PC-9 (cell line): ENCODE measurements at regions not wholly inside any gene's neighbourhood (a gene's known extent, or its start where the extent isn't known, plus 50 kb on each side); places are given as distances from the start of the nearest gene placed in this dataset.

Experiments
- BruUV-seq: library from RNA; stranded (reverse); fragments of 400-500 nt; replicated peaks from 2 replicates; lab custom pipeline; 2021; lab: Mats Ljungman, UMichigan
- CTCF ChIA-PET: fragments of 300-600 bp; sonication (Branson Sonifier 250); formaldehyde crosslinking; loops from one replicate; lab custom pipeline; 2022; ENCODE audit warnings: antibody characterized with exemption; lab: Charles Lee
- POLR2A ChIA-PET: fragments of 300-600 bp; sonication (Branson Sonifier 250); formaldehyde crosslinking; loops from one replicate; lab custom pipeline; 2022; ENCODE audit warnings: antibody characterized with exemption; ENCODE audit not compliant: unreplicated experiment; lab: Charles Lee
- DNase-seq, 2 experiments: peaks; one replicate each; pipeline versions ENCODE4 v3.0.0 to v3.0.0-alpha.2; 2015 to 2022; ENCODE audit warnings: mixed read lengths in 1 of 2
- H2AFZ ChIP-seq: fragments of 200-600 bp; sonication (generic); 2 replicates; pipeline ENCODE4 v1.8.1; 2017; ENCODE audit warnings: antibody characterized with exemption
- H3F3A ChIP-seq: fragments of 200-600 bp; sonication (generic); 2 replicates; pipeline ENCODE4 v1.8.1; 2017; ENCODE audit warnings: antibody characterized with exemption, mild to moderate bottlenecking, low read depth; ENCODE audit not compliant: insufficient read depth
- H3K27ac ChIP-seq: fragments of 200-600 bp; sonication (generic); 2 replicates; pipeline ENCODE4 v1.6.1; 2016; ENCODE audit warnings: mixed run types
- H3K27me3 ChIP-seq: fragments of 200-600 bp; sonication (generic); 2 replicates; pipeline ENCODE4 v1.6.1; 2016; ENCODE audit warnings: low read depth, mixed run types; ENCODE audit not compliant: insufficient read depth
- H3K36me3 ChIP-seq: fragments of 200-600 bp; sonication (generic); 2 replicates; pipeline ENCODE4 v1.6.1; 2016; ENCODE audit warnings: low read depth, mixed run types
- H3K4me1 ChIP-seq: fragments of 200-600 bp; sonication (generic); replicated peaks from 2 replicates; pipeline ENCODE4 v1.6.1; 2016; ENCODE audit warnings: mixed run types; ENCODE audit not compliant: insufficient read depth
- H3K4me2 ChIP-seq: fragments of 200-600 bp; sonication (generic); 2 replicates; pipeline ENCODE4 v1.6.1; 2017; ENCODE audit warnings: mixed run types
- H3K4me3 ChIP-seq: fragments of 200-600 bp; sonication (generic); 2 replicates; pipeline ENCODE4 v1.6.1; 2016; ENCODE audit warnings: mixed run types
- H3K79me2 ChIP-seq: fragments of 200-600 bp; sonication (generic); 2 replicates; pipeline ENCODE4 v1.6.1; 2017; ENCODE audit warnings: low read depth, mixed run types
- H3K9me2 ChIP-seq: fragments of 200-600 bp; sonication (generic); 2 replicates; pipeline ENCODE4 v1.8.1; 2017; ENCODE audit warnings: mild to moderate bottlenecking; ENCODE audit not compliant: insufficient read depth
- H3K9me3 ChIP-seq: fragments of 200-600 bp; sonication (generic); 2 replicates; pipeline ENCODE4 v1.8.1; 2016; ENCODE audit warnings: low read depth; ENCODE audit not compliant: insufficient read depth
- H4K20me1 ChIP-seq: fragments of 200-600 bp; sonication (generic); 2 replicates; pipeline ENCODE4 v1.8.1; 2017; ENCODE audit not compliant: insufficient read depth
- EZH2 ChIP-seq: fragments of 200-600 bp; sonication (generic); IDR thresholded peaks from 2 replicates; pipeline ENCODE4 v1.8.0; 2017; ENCODE audit warnings: antibody characterized with exemption, low read depth
- intact Hi-C: fragments of 100-400 bp; cut with micrococcal nuclease; formaldehyde crosslinking; loops from one replicate; pipeline ENCODE4 v1.10.0; 2022; ENCODE audit not compliant: unreplicated experiment
- TF ChIP-seq, protein P1 (sequence below): fragments of 200-600 bp; sonication (generic); conservative IDR thresholded peaks from 2 replicates; pipeline ENCODE4 v1.6.1; 2017; ENCODE audit warnings: mixed run types, antibody characterized with exemption, mild to moderate bottlenecking, moderate library complexity

DNA sequence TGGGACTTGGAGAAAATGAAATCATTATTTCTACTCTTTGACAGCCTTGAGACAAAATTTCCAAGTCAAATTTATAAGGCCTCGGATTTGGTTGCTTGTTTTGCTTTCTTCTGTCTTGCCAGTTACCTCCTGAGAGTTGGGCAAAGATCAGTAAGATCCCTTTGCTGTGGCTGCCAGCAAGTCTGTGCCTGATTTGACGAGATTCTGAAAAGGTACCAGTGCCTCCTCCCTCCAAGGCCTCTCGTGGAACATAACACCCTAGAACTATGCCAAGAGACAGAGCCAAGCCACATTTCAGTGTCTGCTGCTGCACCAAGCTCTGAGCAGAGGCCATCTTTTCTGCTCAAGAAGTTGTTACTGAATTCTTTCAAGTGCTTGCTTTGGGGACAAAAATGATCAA is 61.0 kb downstream of the GTPBP8 start:
- no peak overlapping the region for H2AFZ ChIP-seq
- no peak for DNase-seq
- H4K20me1 ChIP-seq: no peaks in the 10 kb centered on the region
- H3K4me2 ChIP-seq: no peak overlapping the region
- no peaks in the 10 kb centered on the region for H3F3A ChIP-seq
- no TSS peak for BruUV-seq
- ChIA-PET CTCF (interaction anchor here (1.5 kb wide), 1 partner anchor 237 kb away, joined by 5 read pairs; no protein-coding TSS in a partner anchor), POLR2A (no interaction called here)
- no peaks in the 10 kb centered on the region for H3K36me3 ChIP-seq
- H3K4me3 ChIP-seq: no peak overlapping the region
- TF ChIP-seq EZH2: no peak
- TF ChIP-seq, protein P1, sequence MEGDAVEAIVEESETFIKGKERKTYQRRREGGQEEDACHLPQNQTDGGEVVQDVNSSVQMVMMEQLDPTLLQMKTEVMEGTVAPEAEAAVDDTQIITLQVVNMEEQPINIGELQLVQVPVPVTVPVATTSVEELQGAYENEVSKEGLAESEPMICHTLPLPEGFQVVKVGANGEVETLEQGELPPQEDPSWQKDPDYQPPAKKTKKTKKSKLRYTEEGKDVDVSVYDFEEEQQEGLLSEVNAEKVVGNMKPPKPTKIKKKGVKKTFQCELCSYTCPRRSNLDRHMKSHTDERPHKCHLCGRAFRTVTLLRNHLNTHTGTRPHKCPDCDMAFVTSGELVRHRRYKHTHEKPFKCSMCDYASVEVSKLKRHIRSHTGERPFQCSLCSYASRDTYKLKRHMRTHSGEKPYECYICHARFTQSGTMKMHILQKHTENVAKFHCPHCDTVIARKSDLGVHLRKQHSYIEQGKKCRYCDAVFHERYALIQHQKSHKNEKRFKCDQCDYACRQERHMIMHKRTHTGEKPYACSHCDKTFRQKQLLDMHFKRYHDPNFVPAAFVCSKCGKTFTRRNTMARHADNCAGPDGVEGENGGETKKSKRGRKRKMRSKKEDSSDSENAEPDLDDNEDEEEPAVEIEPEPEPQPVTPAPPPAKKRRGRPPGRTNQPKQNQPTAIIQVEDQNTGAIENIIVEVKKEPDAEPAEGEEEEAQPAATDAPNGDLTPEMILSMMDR: no peak
- no peaks in the 10 kb centered on the region for H3K27me3 ChIP-seq
- H3K4me1 ChIP-seq: no peaks in the 10 kb centered on the region; the same call in 1 of the 2 replicates
- H3K27ac ChIP-seq: no peak overlapping the region
- no peaks in the 10 kb centered on the region for H3K79me2 ChIP-seq
- no peaks in the 10 kb centered on the region for H3K9me3 ChIP-seq
- intact Hi-C loops: loop anchor here (1.0 to 10.0 kb wide), 7 partner anchors 83 to 861 kb away; no protein-coding TSS in a partner anchor
- no peaks in the 10 kb centered on the region for H3K9me2 ChIP-seq

DNA sequence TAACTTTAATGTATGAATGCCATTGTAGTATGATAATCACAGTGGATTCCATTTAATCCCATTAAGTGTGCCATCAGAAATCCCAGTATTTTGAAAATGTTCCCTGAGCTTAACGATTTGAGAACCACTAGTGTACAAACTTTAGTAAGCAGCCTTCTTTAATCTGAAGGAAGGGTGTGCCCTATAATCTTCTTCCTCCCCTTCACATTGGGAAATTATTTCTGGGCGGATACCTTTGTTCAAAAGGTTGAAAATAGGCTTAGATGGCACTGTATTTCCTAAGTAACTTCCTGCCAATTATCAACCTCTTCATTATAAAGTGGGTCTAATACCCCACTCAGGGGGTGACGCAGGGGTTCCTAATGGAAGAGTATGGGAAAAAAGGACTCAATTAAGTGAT is 62.4 kb downstream of the GTPBP8 start:
- Histone ChIP-seq H3K4me2 (no peak overlapping the region), H3K4me3 (no peak overlapping the region), H3K9me3 (no peaks in the 10 kb centered on the region), H3K4me1 (no peaks in the 10 kb centered on the region; the same call in 1 of the 2 replicates), H3K27me3 (no peaks in the 10 kb centered on the region), H3K9me2 (no peaks in the 10 kb centered on the region), H3K27ac (no peak overlapping the region), H4K20me1 (no peaks in the 10 kb centered on the region), H3F3A (no peaks in the 10 kb centered on the region), H3K36me3 (no peaks in the 10 kb centered on the region), H3K79me2 (no peaks in the 10 kb centered on the region), H2AFZ (no peak overlapping the region)
- ChIA-PET POLR2A (no interaction called here), CTCF (interaction anchor here (0.6 kb wide), 1 partner anchor 598 kb away, joined by 3 read pairs; no protein-coding TSS in a partner anchor)
- no peak for TF ChIP-seq EZH2
- no TSS peak for BruUV-seq
- no peak for DNase-seq
- intact Hi-C loops: loop anchor here (5.0 to 10.0 kb wide), 2 partner anchors 82 to 859 kb away; no protein-coding TSS in a partner anchor

DNA sequence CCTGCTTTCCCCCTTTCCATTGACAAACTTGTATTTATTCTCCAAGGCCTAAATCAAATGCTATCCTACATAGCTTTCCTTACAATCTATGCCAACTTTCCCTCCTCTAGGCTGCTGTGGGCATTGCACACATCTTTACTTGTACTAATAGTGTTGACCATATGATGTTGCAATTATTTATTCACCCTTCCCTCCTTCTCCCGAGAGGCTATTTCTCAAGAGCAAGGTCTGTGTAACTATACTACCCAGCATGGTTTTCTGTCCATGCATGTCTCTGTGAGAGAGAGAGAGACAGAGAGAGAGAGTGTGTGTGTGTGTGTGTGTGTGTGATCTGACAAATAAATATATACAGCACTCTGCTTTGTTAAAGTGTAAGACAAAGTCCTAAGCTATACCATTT is 63.8 kb downstream of the GTPBP8 start:
- intact Hi-C loops: loop anchor here (5.0 to 10.0 kb wide), 2 partner anchors 80 to 858 kb away; no protein-coding TSS in a partner anchor
- no peaks in the 10 kb centered on the region for H3F3A ChIP-seq
- H3K4me2 ChIP-seq: no peak overlapping the region

More for the DNA sequence above, 63.8 kb downstream of the GTPBP8 start:
- Histone ChIP-seq H3K79me2 (no peaks in the 10 kb centered on the region), H4K20me1 (no peaks in the 10 kb centered on the region), H3K4me3 (no peak overlapping the region), H3K27ac (no peak overlapping the region), H3K9me3 (no peaks in the 10 kb centered on the region), H3K4me1 (no peaks in the 10 kb centered on the region; the same call in 1 of the 2 replicates), H2AFZ (no peak overlapping the region), H3K27me3 (no peaks in the 10 kb centered on the region), H3K36me3 (no peaks in the 10 kb centered on the region), H3K9me2 (no peaks in the 10 kb centered on the region)
- ChIA-PET CTCF (interaction anchor here (0.6 kb wide), 1 partner anchor 196 kb away, joined by 6 read pairs; no protein-coding TSS in a partner anchor), POLR2A (no interaction called here)
- TF ChIP-seq EZH2: no peak
- TF ChIP-seq, protein P1: no peak
- BruUV-seq: no TSS peak
- DNase-seq: no peak
